GM13977 (cell line): ENCODE measurements at regions not wholly inside any gene's neighbourhood (a gene's known extent, or its start where the extent isn't known, plus 50 kb on each side); places are given as distances from the start of the nearest gene placed in this dataset.

Source experiments
- DNase-seq: peaks from one replicate; pipeline ENCODE4 v3.0.0; 2012; ENCODE audit warnings: low spot score
- CTCF ChIP-seq: IDR thresholded peaks from 2 replicates; pipeline ENCODE4 v1.5.1; 2012; ENCODE audit warnings: mild to moderate bottlenecking, control low read depth; ENCODE audit not compliant: insufficient read depth; ENCODE audit errors: extremely low read depth, missing control alignments
- in situ Hi-C: fragments of 300-500 bp; cut with MboI; formaldehyde crosslinking; loops from one replicate; pipeline ENCODE4 v1.12.0; 2022; ENCODE audit warnings: low sequenced_read_pairs, low pct_unique_long_range_greater_than_20kb, mixed read lengths, inconsistent platforms; ENCODE audit not compliant: unreplicated experiment

GRCh38 chr4:166257891-166258290 is 384.9 kb downstream of the TLL1 start:
- no peak for DNase-seq
- in situ Hi-C loops: no loop called here
- TF ChIP-seq CTCF: no peak

GRCh38 chr4:166259081-166259480 is 386.0 kb downstream of the TLL1 start:
- in situ Hi-C loops: no loop called here
- DNase-seq: no peak
- no peak for TF ChIP-seq CTCF

GRCh38 chr4:166274136-166274761 is 401.2 kb downstream of the TLL1 start:
- no peak for TF ChIP-seq CTCF
- in situ Hi-C loops: no loop called here
- no peak for DNase-seq

GRCh38 chr4:166274775-166275174 is 401.7 kb downstream of the TLL1 start:
- TF ChIP-seq CTCF: no peak
- no peak for DNase-seq
- in situ Hi-C loops: no loop called here

- DNase-seq: no peak
- in situ Hi-C loops: no loop called here
- no peak for TF ChIP-seq CTCF
Measured at GRCh38 chr4:166277401-166277800, 404.4 kb downstream of the TLL1 start.

- no peak for TF ChIP-seq CTCF
- in situ Hi-C loops: no loop called here
- DNase-seq: no peak
Measured at GRCh38 chr4:166277853-166278252, 404.8 kb downstream of the TLL1 start.
